Gastrocnemius medialis (tissue), 4 donors: ENCODE measurements at regions not wholly inside any gene's neighbourhood (a gene's known extent, or its start where the extent isn't known, plus 50 kb on each side); places are given as distances from the start of the nearest gene placed in this dataset.

Experiments
- ATAC-seq, 2 donors: fragments of 150-250 bp; one replicate each; pipeline ENCODE4 v1.9.1; 2016
- DNase-seq, 2 donors: peaks; one replicate each; pipeline ENCODE4 v3.0.0-alpha.2; 2019
- H3K27ac ChIP-seq, 4 donors: fragments of 200-600 bp; sonication (generic); 1 replicate in 1 of 4; 2 replicates in 3 of 4; pipeline ENCODE4 v1.5.1; 2016 to 2018; ENCODE audit warnings: mild to moderate bottlenecking in 2 of 4, moderate library complexity in 1 of 4
- H3K27me3 ChIP-seq, 3 donors: fragments of 200-600 bp; sonication (generic) in 2 of 3; 1 replicate in 1 of 3; 2 replicates in 2 of 3; pipeline versions ENCODE4 v1.5.1 to v1.6.0; 2016 to 2019; ENCODE audit warnings: mild to moderate bottlenecking in 1 of 3, moderate library complexity in 1 of 3
- H3K36me3 ChIP-seq, 2 donors: fragments of 200-600 bp; sonication (generic) in 1 of 2; one replicate each; pipeline ENCODE4 v1.5.1; 2017 to 2018
- H3K4me1 ChIP-seq, 2 donors: fragments of 200-600 bp; sonication (generic) in 1 of 2; one replicate each; pipeline ENCODE4 v1.5.1; 2016 to 2017; ENCODE audit warnings: mild to moderate bottlenecking in 2 of 2
- H3K4me3 ChIP-seq, 4 donors: fragments of 200-600 bp; sonication (generic) in 3 of 4; 1 replicate in 1 of 4; 2 replicates in 3 of 4; pipeline ENCODE4 v1.5.1; 2016 to 2019; ENCODE audit warnings: mild to moderate bottlenecking in 2 of 4
- H3K9me3 ChIP-seq, 3 donors: fragments of 200-600 bp; sonication (generic) in 2 of 3; 1 replicate in 1 of 3; 2 replicates in 2 of 3; pipeline ENCODE4 v1.5.1; 2016 to 2019
- POLR2A ChIP-seq, 2 donors: fragments of 450-650 bp; IDR thresholded peaks; one replicate each; pipeline ENCODE4 v1.6.1; 2017; ENCODE audit warnings: antibody characterized with exemption in 2 of 2, mild to moderate bottlenecking in 2 of 2, moderate library complexity in 2 of 2
- in situ Hi-C, 4 donors: fragments of 200-750 bp; cut with MboI; loops; one replicate each; pipeline versions ENCODE4 v1.15.0 to v1.8.0; 2017; ENCODE audit warnings: low sequenced_read_pairs in 4 of 4
- intact Hi-C: fragments of 100-400 bp; cut with DNase I; formaldehyde crosslinking; loops from one replicate; pipeline ENCODE4 v1.15.1; 2023; ENCODE audit warnings: low total_unique reads
- TF ChIP-seq, protein P1 (sequence below), 5 experiments: fragments of 450-650 bp in 3 of 5; fragments of 200-600 bp in 2 of 5; sonication (generic) in 2 of 5; IDR thresholded peaks in 4 of 5; conservative IDR thresholded peaks in 1 of 5; 1 replicate in 4 of 5; 2 replicates in 1 of 5; pipeline ENCODE4 v1.5.1; 2016 to 2019; ENCODE audit warnings: antibody characterized with exemption in 5 of 5, mild to moderate bottlenecking in 3 of 5, moderate library complexity in 3 of 5

DNA sequence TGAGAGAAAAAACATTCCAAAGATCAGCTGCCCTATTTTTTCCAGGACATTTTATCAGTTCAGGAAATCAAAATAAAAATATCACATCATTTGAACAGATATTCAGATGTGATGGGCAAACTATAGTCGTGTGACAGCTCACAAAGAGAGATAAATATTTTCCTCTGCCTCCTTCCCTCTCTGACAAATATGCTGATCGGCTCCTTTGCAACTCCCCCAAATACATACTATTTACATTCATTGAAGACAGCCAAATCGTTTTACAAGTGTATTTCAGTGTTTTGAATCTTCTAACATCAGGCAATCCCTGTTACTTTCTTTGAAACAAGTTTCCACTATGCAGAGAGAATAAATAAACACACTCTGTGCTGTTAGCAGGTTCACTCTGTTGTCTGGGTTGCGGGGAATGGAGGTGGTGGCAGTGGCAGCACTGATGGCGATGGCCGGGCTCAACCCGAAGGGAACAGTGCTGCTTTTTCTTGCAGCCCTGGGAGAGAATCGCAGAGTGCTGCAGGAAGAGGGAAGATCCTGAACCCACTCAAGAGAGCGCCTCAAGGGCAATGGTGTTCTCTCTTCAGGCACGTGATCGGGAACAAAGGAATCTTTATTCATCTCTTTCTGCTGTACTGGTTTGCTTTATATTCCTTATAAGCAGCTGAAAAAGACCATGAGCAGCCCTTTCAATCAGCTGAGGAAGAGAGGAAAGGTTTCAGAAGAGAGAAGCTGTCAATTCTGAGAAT, 142.5 kb downstream of the PHLDA1 start:
- no peak for TF ChIP-seq POLR2A (IDR thresholded peaks at IDR 0.05)
- TF ChIP-seq, protein P1, sequence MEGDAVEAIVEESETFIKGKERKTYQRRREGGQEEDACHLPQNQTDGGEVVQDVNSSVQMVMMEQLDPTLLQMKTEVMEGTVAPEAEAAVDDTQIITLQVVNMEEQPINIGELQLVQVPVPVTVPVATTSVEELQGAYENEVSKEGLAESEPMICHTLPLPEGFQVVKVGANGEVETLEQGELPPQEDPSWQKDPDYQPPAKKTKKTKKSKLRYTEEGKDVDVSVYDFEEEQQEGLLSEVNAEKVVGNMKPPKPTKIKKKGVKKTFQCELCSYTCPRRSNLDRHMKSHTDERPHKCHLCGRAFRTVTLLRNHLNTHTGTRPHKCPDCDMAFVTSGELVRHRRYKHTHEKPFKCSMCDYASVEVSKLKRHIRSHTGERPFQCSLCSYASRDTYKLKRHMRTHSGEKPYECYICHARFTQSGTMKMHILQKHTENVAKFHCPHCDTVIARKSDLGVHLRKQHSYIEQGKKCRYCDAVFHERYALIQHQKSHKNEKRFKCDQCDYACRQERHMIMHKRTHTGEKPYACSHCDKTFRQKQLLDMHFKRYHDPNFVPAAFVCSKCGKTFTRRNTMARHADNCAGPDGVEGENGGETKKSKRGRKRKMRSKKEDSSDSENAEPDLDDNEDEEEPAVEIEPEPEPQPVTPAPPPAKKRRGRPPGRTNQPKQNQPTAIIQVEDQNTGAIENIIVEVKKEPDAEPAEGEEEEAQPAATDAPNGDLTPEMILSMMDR (IDR thresholded peaks at IDR 0.05 in 4 of 5, conservative IDR thresholded peaks at IDR 0.05 in 1 of 5) = no peak
- Histone ChIP-seq H3K27ac (no peak overlapping the region), H3K27me3 (no peaks in the 10 kb centered on the region), H3K4me1 (no peaks in the 10 kb centered on the region), H3K36me3 (no peaks in the 10 kb centered on the region), H3K4me3 (no peak overlapping the region), H3K9me3 (no peaks in the 10 kb centered on the region)
- no peak for ATAC-seq
- intact Hi-C loops = no loop called here
- no peak for DNase-seq
- in situ Hi-C loops = no loop called here

DNA sequence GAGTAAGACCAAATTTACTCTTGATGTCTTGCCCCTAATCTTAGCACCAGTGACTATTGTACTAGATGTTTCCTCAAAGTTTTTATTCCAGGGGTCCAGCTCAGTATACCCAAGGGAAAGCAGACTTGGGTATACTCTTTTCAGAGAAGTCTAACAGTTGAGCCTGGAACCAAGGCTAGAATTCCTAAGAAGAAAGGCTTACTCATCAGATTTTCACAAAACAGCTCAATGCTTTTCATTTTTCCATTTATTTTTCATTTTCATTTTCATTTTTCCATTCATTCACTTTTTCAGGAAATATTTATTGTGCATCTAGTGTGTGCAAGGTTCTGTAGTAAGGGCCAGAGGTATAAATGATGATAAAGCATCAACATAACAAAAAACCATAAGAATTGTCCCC, 143.2 kb downstream of the PHLDA1 start:
- H3K27ac ChIP-seq = no peak overlapping the region
- TF ChIP-seq, protein P1 (IDR thresholded peaks at IDR 0.05 in 4 of 5, conservative IDR thresholded peaks at IDR 0.05 in 1 of 5) = no peak
- TF ChIP-seq POLR2A (IDR thresholded peaks at IDR 0.05) = no peak
- in situ Hi-C loops = no loop called here
- ATAC-seq = no peak
- H3K9me3 ChIP-seq = no peaks in the 10 kb centered on the region
- no peaks in the 10 kb centered on the region for H3K36me3 ChIP-seq
- H3K4me3 ChIP-seq = no peak overlapping the region
- no peaks in the 10 kb centered on the region for H3K4me1 ChIP-seq
- DNase-seq = no peak
- intact Hi-C loops = no loop called here
- H3K27me3 ChIP-seq = no peaks in the 10 kb centered on the region

DNA sequence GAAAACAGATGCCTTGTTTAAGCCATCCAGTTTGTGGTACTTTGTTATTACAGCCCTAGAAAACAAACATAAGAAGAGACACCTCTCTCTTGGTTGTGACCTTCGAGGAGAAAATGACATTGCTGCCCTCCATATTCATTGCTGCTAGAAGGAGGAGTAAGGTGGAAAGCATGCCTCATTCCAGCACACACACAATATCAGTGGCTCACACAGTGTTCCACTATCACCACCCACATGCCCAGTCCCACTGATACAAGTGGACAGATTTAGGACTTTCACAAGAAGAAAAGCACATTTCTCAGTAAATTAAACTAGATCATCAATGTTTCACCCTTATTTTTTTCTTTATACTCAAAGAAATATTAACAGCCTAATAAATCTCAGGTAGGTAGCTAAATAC, 143.6 kb downstream of the PHLDA1 start:
- H3K27me3 ChIP-seq = no peaks in the 10 kb centered on the region
- H3K9me3 ChIP-seq = no peaks in the 10 kb centered on the region
- TF ChIP-seq, protein P1 (IDR thresholded peaks at IDR 0.05 in 4 of 5, conservative IDR thresholded peaks at IDR 0.05 in 1 of 5) = no peak
- TF ChIP-seq POLR2A (IDR thresholded peaks at IDR 0.05) = no peak
- in situ Hi-C loops = no loop called here
- intact Hi-C loops = no loop called here
- no peak overlapping the region for H3K4me3 ChIP-seq
- ATAC-seq (no peak), DNase-seq (no peak)
- no peaks in the 10 kb centered on the region for H3K4me1 ChIP-seq
- H3K27ac ChIP-seq = no peak overlapping the region
- H3K36me3 ChIP-seq = no peaks in the 10 kb centered on the region

DNA sequence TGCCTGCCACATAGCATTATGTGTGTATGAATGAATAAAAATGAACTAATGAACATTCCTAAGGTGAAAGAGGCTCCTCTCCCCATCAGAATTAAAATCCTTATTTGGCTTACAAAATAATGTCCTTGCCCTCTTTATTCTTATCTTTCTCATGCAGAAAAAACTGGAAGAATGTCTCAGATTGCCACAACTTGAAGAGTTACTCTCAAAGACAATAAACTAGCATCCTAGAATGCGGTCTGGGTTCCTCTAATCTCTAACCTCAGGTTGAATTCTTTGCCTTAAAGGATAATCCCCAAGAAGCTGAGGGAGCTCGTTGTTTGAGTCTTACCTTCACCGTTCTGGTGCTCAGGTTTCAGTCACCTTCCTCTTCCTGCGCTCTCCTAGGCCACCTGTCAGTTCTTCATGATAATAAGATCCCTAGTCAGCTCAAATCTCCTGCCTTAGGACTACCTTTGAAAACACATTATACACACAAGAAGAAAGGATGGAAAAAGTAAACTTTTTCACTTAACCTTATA, 147.1 kb downstream of the PHLDA1 start:
- no peaks in the 10 kb centered on the region for H3K4me1 ChIP-seq
- H3K27me3 ChIP-seq = no peaks in the 10 kb centered on the region
- intact Hi-C loops = no loop called here
- no peak overlapping the region for H3K27ac ChIP-seq
- no peaks in the 10 kb centered on the region for H3K36me3 ChIP-seq
- no peak overlapping the region for H3K4me3 ChIP-seq
- in situ Hi-C loops = no loop called here
- no peak for DNase-seq
- ATAC-seq = no peak
- TF ChIP-seq POLR2A (IDR thresholded peaks at IDR 0.05) = no peak
- TF ChIP-seq, protein P1 (IDR thresholded peaks at IDR 0.05 in 4 of 5, conservative IDR thresholded peaks at IDR 0.05 in 1 of 5) = no peak
- H3K9me3 ChIP-seq = no peaks in the 10 kb centered on the region
